ENCODE measurements at regions not wholly inside any gene's neighbourhood (a gene's known extent, or its start where the extent isn't known, plus 50 kb on each side); places are given as distances from the start of the nearest gene placed in this dataset.

- TF ChIP-seq CTCF (conservative IDR thresholded peaks at IDR 0.05; ENCODE audit: control insufficient read depth, insufficient read depth, low read depth, low read length) = no peak
- no peak overlapping the region for H3K4me3 ChIP-seq (ENCODE audit: control insufficient read depth, low read depth, low read length)
- DNase-seq (ENCODE audit: low read depth) = no peak
Observed at GRCh38 chr16:50994995-50995394, 156.1 kb downstream of the SALL1 start.

GRCh38 chr16:50992350-50993032 is 158.6 kb downstream of the SALL1 start:
- TF ChIP-seq CTCF (conservative IDR thresholded peaks at IDR 0.05; ENCODE audit: control insufficient read depth, insufficient read depth, low read depth, low read length) = no peak
- no peak overlapping the region for H3K4me3 ChIP-seq (ENCODE audit: control insufficient read depth, low read depth, low read length)
- DNase-seq (ENCODE audit: low read depth) = no peak

GRCh38 chr16:50991436-50991835 is 159.6 kb downstream of the SALL1 start:
- no peak overlapping the region for H3K4me3 ChIP-seq (ENCODE audit: control insufficient read depth, low read depth, low read length)
- no peak for TF ChIP-seq CTCF (conservative IDR thresholded peaks at IDR 0.05; ENCODE audit: control insufficient read depth, insufficient read depth, low read depth, low read length)
- no peak for DNase-seq (ENCODE audit: low read depth)

- no peak overlapping the region for H3K4me3 ChIP-seq (ENCODE audit: control insufficient read depth, low read depth, low read length)
- no peak for DNase-seq (ENCODE audit: low read depth)
- no peak for TF ChIP-seq CTCF (conservative IDR thresholded peaks at IDR 0.05; ENCODE audit: control insufficient read depth, insufficient read depth, low read depth, low read length)
Observed at GRCh38 chr16:50991006-50991405, 160.1 kb downstream of the SALL1 start.

- no peak for DNase-seq (ENCODE audit: low read depth)
- no peak overlapping the region for H3K4me3 ChIP-seq (ENCODE audit: control insufficient read depth, low read depth, low read length)
- no peak for TF ChIP-seq CTCF (conservative IDR thresholded peaks at IDR 0.05; ENCODE audit: control insufficient read depth, insufficient read depth, low read depth, low read length)
Observed at GRCh38 chr16:50989047-50989446, 162.0 kb downstream of the SALL1 start.

- TF ChIP-seq CTCF (conservative IDR thresholded peaks at IDR 0.05; ENCODE audit: control insufficient read depth, insufficient read depth, low read depth, low read length) = no peak
- no peak for DNase-seq (ENCODE audit: low read depth)
- H3K4me3 ChIP-seq (ENCODE audit: control insufficient read depth, low read depth, low read length) = no peak overlapping the region
Observed at GRCh38 chr16:50988441-50988840, 162.6 kb downstream of the SALL1 start.

GRCh38 chr16:50986453-50986852 is 164.6 kb downstream of the SALL1 start:
- no peak for TF ChIP-seq CTCF (conservative IDR thresholded peaks at IDR 0.05; ENCODE audit: control insufficient read depth, insufficient read depth, low read depth, low read length)
- DNase-seq (ENCODE audit: low read depth) = no peak
- no peak overlapping the region for H3K4me3 ChIP-seq (ENCODE audit: control insufficient read depth, low read depth, low read length)
